Large intestine (tissue), 3 donors: ENCODE measurements at regions not wholly inside any gene's neighbourhood (a gene's known extent, or its start where the extent isn't known, plus 50 kb on each side); places are given as distances from the start of the nearest gene placed in this dataset.
"Not testable (repeated sequence)": the region's sequence is repeated elsewhere in the genome, so short reads cannot be mapped to it uniquely, and the experiment has no call there.

ENCODE experiments used
- DNase-seq, 2 donors: peaks; one replicate each; pipeline versions ENCODE4 v3.0.0 to v3.0.0-alpha.2; 2013
- H3K27ac ChIP-seq: one replicate; pipeline ENCODE4 v1.5.1; 2013; ENCODE audit warnings: low read length
- H3K27me3 ChIP-seq: 2 replicates; pipeline ENCODE4 v1.6.1; 2013; ENCODE audit warnings: low read length; ENCODE audit not compliant: control insufficient read depth, insufficient read depth
- H3K36me3 ChIP-seq: 2 replicates; pipeline ENCODE4 v1.6.1; 2013; ENCODE audit warnings: low read length; ENCODE audit not compliant: control insufficient read depth, insufficient read depth
- H3K4me1 ChIP-seq: one replicate; pipeline ENCODE4 v1.6.1; 2013; ENCODE audit warnings: low read length; ENCODE audit not compliant: control insufficient read depth, insufficient read depth
- H3K4me3 ChIP-seq: one replicate; pipeline ENCODE4 v1.5.1; 2013; ENCODE audit warnings: low read length
- H3K9me3 ChIP-seq: one replicate; pipeline ENCODE4 v1.6.1; 2013; ENCODE audit warnings: mild to moderate bottlenecking, low read depth, low read length, moderate library complexity; ENCODE audit not compliant: control insufficient read depth
- WGBS: methylation state at CpG from one replicate; pipeline ENCODE4 v1.1.5; 2013; ENCODE audit warnings: low lambda C conversion rate; ENCODE audit not compliant: insufficient coverage; 5-methylcytosine and 5-hydroxymethylcytosine counted together

- Histone ChIP-seq H3K4me3 (no peak overlapping the region), H3K4me1 (no peaks in the 10 kb centered on the region), H3K9me3 (no peaks in the 10 kb centered on the region), H3K27me3 (no peaks in the 10 kb centered on the region), H3K36me3 (no peaks in the 10 kb centered on the region), H3K27ac (no peak overlapping the region)
- DNase-seq = no peak
- WGBS = no CpG with 5 or more reads among the region's 1 CpG
Measured at GRCh38 chr12:126982707-126983106, 1284.3 kb upstream of the TMEM132C start.

DNA sequence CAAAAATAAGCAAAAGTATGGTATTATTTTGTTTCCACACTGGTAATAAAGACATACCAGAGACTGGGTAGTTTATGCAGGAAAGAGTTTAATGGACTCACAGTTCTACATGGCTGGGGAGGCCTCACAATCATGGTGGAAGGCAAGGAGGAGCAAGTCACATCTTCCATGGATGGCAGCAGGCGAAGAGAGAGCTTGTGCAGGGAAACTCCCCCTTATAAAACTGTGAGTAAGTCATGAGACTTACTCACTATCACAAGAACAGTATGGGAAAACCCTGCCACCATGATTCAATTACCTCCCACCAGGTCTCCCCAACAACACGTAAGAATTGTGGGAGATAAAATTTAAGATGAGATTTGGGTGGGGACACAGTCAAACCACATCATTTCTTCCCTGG is 1283.2 kb upstream of the TMEM132C start:
- not testable (repeated sequence) for DNase-seq, H3K27ac ChIP-seq, H3K9me3 ChIP-seq, H3K4me1 ChIP-seq, H3K4me3 ChIP-seq, H3K36me3 ChIP-seq, H3K27me3 ChIP-seq
- WGBS = no CpG with 5 or more reads among the region's 2 CpGs

GRCh38 chr12:126985663-126986062 is 1281.3 kb upstream of the TMEM132C start:
- not testable (repeated sequence) for H3K4me1 ChIP-seq, H3K4me3 ChIP-seq, H3K27me3 ChIP-seq

DNA sequence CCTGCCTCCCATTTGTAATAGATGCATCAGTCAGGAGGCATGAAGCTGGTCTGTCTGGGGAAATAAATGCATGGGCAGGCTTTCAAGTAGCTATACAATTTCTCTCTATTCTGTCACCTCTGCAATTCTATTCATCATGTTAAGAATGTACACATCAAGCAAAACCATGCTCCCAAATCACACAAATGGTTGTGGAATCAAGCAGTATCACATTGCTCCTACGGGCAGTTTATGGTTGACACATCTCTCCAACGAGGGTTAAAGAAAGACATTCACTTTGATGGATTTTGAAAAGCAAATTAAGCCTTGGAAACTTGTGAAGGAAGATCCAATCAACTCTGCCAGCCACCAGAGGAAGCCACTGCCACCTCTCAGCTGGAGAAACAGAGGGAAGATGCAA is 1277.4 kb upstream of the TMEM132C start:
- WGBS = no CpG with 5 or more reads among the region's 2 CpGs
- DNase-seq = no peak

More at GRCh38 chr12:126985663-126986062, 1281.3 kb upstream of the TMEM132C start:
- not testable (repeated sequence) for H3K9me3 ChIP-seq, DNase-seq, H3K36me3 ChIP-seq, H3K27ac ChIP-seq

GRCh38 chr12:126993898-126994297 is 1273.1 kb upstream of the TMEM132C start:
- WGBS = no CpG with 5 or more reads among the region's 9 CpGs
- no peak for DNase-seq
- no peaks in the 10 kb centered on the region for H3K9me3 ChIP-seq
- H3K27ac ChIP-seq = no peak overlapping the region
- H3K4me3 ChIP-seq = no peak overlapping the region
- H3K36me3 ChIP-seq = no peaks in the 10 kb centered on the region
- no peaks in the 10 kb centered on the region for H3K4me1 ChIP-seq
- no peaks in the 10 kb centered on the region for H3K27me3 ChIP-seq

More for the DNA sequence above, 1277.4 kb upstream of the TMEM132C start:
- Histone ChIP-seq H3K27me3 (no peaks in the 10 kb centered on the region), H3K4me1 (no peaks in the 10 kb centered on the region), H3K27ac (no peak overlapping the region), H3K36me3 (no peaks in the 10 kb centered on the region), H3K4me3 (no peak overlapping the region), H3K9me3 (no peaks in the 10 kb centered on the region)

DNA sequence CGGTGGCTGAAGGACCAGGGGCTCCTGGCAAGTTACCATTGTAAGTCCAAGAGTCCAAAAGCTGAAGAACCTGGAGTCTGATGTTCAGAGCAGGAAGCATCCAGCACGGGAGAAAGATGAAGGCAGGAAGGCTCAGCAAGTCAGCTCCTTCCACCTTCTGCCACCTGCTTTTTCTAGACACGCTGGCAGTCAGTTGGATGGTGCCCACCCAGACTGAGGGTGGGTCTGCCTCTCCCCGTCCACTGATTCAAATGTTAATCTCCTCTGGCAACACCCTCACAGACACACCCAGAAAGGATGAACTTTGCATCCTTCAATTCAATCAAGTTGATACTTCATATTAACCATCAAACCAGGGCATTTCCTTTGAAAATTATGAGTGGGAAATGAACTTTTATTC is 1272.4 kb upstream of the TMEM132C start:
- H3K27ac ChIP-seq = no peak overlapping the region
- H3K9me3 ChIP-seq = no peaks in the 10 kb centered on the region
- H3K4me1 ChIP-seq = no peaks in the 10 kb centered on the region
- H3K4me3 ChIP-seq = no peak overlapping the region
- H3K27me3 ChIP-seq = no peaks in the 10 kb centered on the region
- DNase-seq = no peak
- no peaks in the 10 kb centered on the region for H3K36me3 ChIP-seq
- WGBS = no CpG with 5 or more reads among the region's 4 CpGs

DNA sequence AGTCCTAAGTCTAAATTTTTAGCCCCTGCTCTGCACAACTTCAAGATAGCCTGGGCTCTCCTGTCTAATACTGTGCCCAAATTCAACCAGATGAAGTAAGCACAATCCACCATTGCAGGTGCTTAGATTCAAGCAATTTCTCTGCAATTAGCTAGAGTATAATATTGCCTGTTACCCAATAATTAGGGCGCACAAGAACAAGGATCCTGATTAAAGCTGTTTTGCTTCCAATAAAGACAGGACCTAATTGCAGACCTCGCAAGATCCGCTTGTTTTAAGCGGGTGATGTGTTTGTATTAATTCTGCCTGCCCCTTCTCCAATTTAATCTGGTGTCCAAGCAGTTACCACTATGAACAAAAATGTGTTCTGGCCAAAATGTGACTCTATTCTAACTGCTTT is 1268.9 kb upstream of the TMEM132C start:
- H3K4me1 ChIP-seq = no peaks in the 10 kb centered on the region
- H3K36me3 ChIP-seq = no peaks in the 10 kb centered on the region
- WGBS = no CpG with 5 or more reads among the region's 4 CpGs
- H3K27ac ChIP-seq = no peak overlapping the region
- no peak overlapping the region for H3K4me3 ChIP-seq
- no peaks in the 10 kb centered on the region for H3K27me3 ChIP-seq
- DNase-seq = no peak
- no peaks in the 10 kb centered on the region for H3K9me3 ChIP-seq

- DNase-seq = peak in 1 of 2 donors; percentile 31
- no peaks in the 10 kb centered on the region for H3K27me3 ChIP-seq
- no peak overlapping the region for H3K27ac ChIP-seq
- H3K9me3 ChIP-seq = no peaks in the 10 kb centered on the region
- H3K4me1 ChIP-seq = no peaks in the 10 kb centered on the region
- H3K36me3 ChIP-seq = no peaks in the 10 kb centered on the region
- 17% methylated on average over 1 of the region's 10 CpGs for WGBS
- H3K4me3 ChIP-seq = no peak overlapping the region
Measured at GRCh38 chr12:126998747-126999285, 1268.2 kb upstream of the TMEM132C start.

DNA sequence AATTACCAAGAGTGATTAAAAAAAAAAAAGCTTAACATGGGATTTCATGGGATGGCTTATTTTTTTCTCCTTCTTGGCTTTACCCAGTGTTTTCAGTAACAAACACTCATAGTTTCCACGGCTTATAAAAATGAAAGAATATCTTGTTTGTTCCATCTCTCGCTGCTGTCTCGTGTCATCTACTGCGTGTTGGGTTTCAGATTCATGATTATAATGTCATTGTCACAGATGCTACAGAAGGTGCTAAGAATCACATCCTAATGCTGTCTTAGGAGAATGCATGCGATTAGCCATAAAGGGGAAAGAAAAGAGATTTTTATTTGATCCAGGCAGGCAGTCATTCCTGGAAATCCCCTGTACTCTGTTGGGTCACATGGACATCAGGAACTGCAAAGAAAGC is 1267.6 kb upstream of the TMEM132C start:
- Histone ChIP-seq H3K4me1 (no peaks in the 10 kb centered on the region), H3K27me3 (no peaks in the 10 kb centered on the region), H3K36me3 (no peaks in the 10 kb centered on the region), H3K9me3 (no peaks in the 10 kb centered on the region), H3K4me3 (no peak overlapping the region), H3K27ac (no peak overlapping the region)
- WGBS = no CpG with 5 or more reads among the region's 5 CpGs
- no peak for DNase-seq

- Histone ChIP-seq H3K36me3 (no peaks in the 10 kb centered on the region), H3K4me3 (no peak overlapping the region), H3K27ac (peak overlapping the region; percentile 30), H3K27me3 (no peaks in the 10 kb centered on the region), H3K9me3 (no peaks in the 10 kb centered on the region), H3K4me1 (peaks cover 26% of the 10 kb centered on the region)
- 0% methylated on average over 1 of the region's 3 CpGs for WGBS
- DNase-seq = peak; percentile 53 to 79
Measured at GRCh38 chr12:127005406-127005805, 1261.6 kb upstream of the TMEM132C start.

GRCh38 chr12:127006972-127007371 is 1260.0 kb upstream of the TMEM132C start:
- no peaks in the 10 kb centered on the region for H3K9me3 ChIP-seq
- no peaks in the 10 kb centered on the region for H3K27me3 ChIP-seq
- no CpG with 5 or more reads among the region's 9 CpGs for WGBS
- peaks cover 26% of the 10 kb centered on the region for H3K4me1 ChIP-seq
- H3K36me3 ChIP-seq = no peaks in the 10 kb centered on the region
- DNase-seq = peak; percentile 72 to 83
- no peak overlapping the region for H3K4me3 ChIP-seq
- H3K27ac ChIP-seq = peak overlapping the region; percentile 69
